Erythroblast (primary cell): ENCODE measurements at regions not wholly inside any gene's neighbourhood (a gene's known extent, or its start where the extent isn't known, plus 50 kb on each side); places are given as distances from the start of the nearest gene placed in this dataset.

Source experiments
- GATA1 ChIP-seq: IDR thresholded peaks from 2 replicates; pipeline ENCODE4 v1.6.1; 2011; ENCODE audit warnings: low read depth, mild to moderate bottlenecking, control low read depth, low read length, moderate library complexity
- POLR2A ChIP-seq: IDR thresholded peaks from 2 replicates; pipeline ENCODE4 v1.6.1; 2011; ENCODE audit warnings: mild to moderate bottlenecking, low read length

DNA sequence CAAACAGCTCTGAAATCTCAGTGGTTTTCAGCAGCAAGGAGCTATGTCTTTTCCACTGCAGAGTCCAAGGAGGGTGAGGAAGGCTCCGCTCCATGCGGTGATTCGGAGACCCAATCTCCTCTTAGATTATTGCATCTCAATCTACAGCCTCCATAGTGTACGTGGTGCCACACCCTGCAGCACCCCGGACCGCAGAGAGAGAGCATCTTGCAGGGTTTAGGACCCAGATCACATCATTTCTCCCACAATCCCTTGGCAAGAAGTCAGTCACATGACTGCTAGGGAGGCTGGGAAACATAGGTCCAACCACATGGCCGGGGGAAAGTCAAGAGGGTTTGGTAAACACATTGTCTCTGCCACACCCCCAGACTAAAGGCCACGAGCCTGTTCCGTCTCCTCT is 209.4 kb upstream of the TMEM132C start:
- TF ChIP-seq POLR2A (no peak), GATA1 (no peak)
